GM23338 (cell line): ENCODE measurements at regions not wholly inside any gene's neighbourhood (a gene's known extent, or its start where the extent isn't known, plus 50 kb on each side); places are given as distances from the start of the nearest gene placed in this dataset.

Experiments used
- ATAC-seq: fragments of 200-7000 bp; cut with Tn5 transposase; 3 replicates; pipeline ENCODE4 v1.9.1; 2020
- DNase-seq: peaks from one replicate; pipeline ENCODE4 v3.0.0-alpha.2; 2015; ENCODE audit warnings: low spot score
- H2AFZ ChIP-seq: fragments of 200-600 bp; sonication (generic); 2 replicates; pipeline ENCODE4 v1.8.0; 2016; ENCODE audit warnings: antibody characterized with exemption, mild to moderate bottlenecking, moderate library complexity
- H3F3A ChIP-seq: fragments of 200-600 bp; sonication (generic); replicated peaks from 2 replicates; pipeline ENCODE4 v1.8.0; 2017; ENCODE audit warnings: antibody characterized with exemption, mixed run types, low read depth
- H3K27ac ChIP-seq: fragments of 200-600 bp; sonication (generic); 2 replicates; pipeline ENCODE4 v1.6.1; 2016; ENCODE audit warnings: low read depth
- H3K27me3 ChIP-seq: fragments of 200-600 bp; sonication (generic); 2 replicates; pipeline ENCODE4 v1.8.0; 2016; ENCODE audit warnings: mild to moderate bottlenecking, mixed run types, moderate library complexity; ENCODE audit not compliant: insufficient read depth
- H3K36me3 ChIP-seq: fragments of 200-600 bp; sonication (generic); 2 replicates; pipeline ENCODE4 v1.8.0; 2016; ENCODE audit warnings: mild to moderate bottlenecking; ENCODE audit not compliant: insufficient read depth
- H3K4me1 ChIP-seq: fragments of 200-600 bp; sonication (generic); 2 replicates; pipeline ENCODE4 v1.8.0; 2016; ENCODE audit warnings: mild to moderate bottlenecking, moderate library complexity; ENCODE audit not compliant: insufficient read depth
- H3K4me2 ChIP-seq: fragments of 200-600 bp; sonication (generic); 2 replicates; pipeline ENCODE4 v1.7.1; 2017; ENCODE audit warnings: mixed run types
- H3K4me3 ChIP-seq: fragments of 200-600 bp; sonication (generic); 2 replicates; pipeline ENCODE4 v1.6.1; 2016; ENCODE audit warnings: mixed run types
- H3K79me2 ChIP-seq: fragments of 200-600 bp; sonication (generic); replicated peaks from 2 replicates; pipeline ENCODE4 v1.8.0; 2017; ENCODE audit warnings: mild to moderate bottlenecking; ENCODE audit not compliant: insufficient read depth
- H3K9me2 ChIP-seq: fragments of 200-600 bp; sonication (generic); 2 replicates; pipeline ENCODE4 v1.8.0; 2017; ENCODE audit not compliant: insufficient read depth
- H4K20me1 ChIP-seq: fragments of 200-600 bp; sonication (generic); replicated peaks from 2 replicates; pipeline ENCODE4 v1.8.0; 2017; ENCODE audit warnings: mild to moderate bottlenecking; ENCODE audit not compliant: insufficient read depth
- H3K27ac Mint-ChIP-seq: 2 replicates; pipeline ENCODE4 v1.8.0; 2020; ENCODE audit warnings: inconsistent platforms, mild to moderate bottlenecking, moderate library complexity, mixed read lengths
- H3K27me3 Mint-ChIP-seq: 3 replicates; pipeline ENCODE4 v1.8.0; 2022; ENCODE audit warnings: low read depth, mild to moderate bottlenecking, moderate library complexity, mixed read lengths, inconsistent platforms; ENCODE audit not compliant: insufficient read depth, poor library complexity
- H3K36me3 Mint-ChIP-seq: 3 replicates; pipeline ENCODE4 v1.8.0; 2021; ENCODE audit warnings: low read depth, mild to moderate bottlenecking, inconsistent platforms, moderate library complexity, mixed read lengths
- H3K4me1 Mint-ChIP-seq: 3 replicates; pipeline ENCODE4 v1.8.0; 2020; ENCODE audit warnings: mild to moderate bottlenecking, inconsistent platforms, mixed read lengths
- H3K4me3 Mint-ChIP-seq: 3 replicates; pipeline ENCODE4 v1.8.0; 2021; ENCODE audit warnings: moderate library complexity, mild to moderate bottlenecking, inconsistent platforms, mixed read lengths
- H3K9me3 Mint-ChIP-seq: 3 replicates; pipeline ENCODE4 v1.8.0; 2020; ENCODE audit warnings: moderate library complexity, mild to moderate bottlenecking, inconsistent platforms, mixed read lengths
- CTCF ChIP-seq, 2 experiments: fragments of 200-600 bp in 1 of 2; sonication (generic) in 1 of 2; conservative IDR thresholded peaks; 2 replicates each; pipeline versions ENCODE4 v1.5.1 to v1.6.1; 2016 to 2017; ENCODE audit warnings: antibody characterized with exemption in 2 of 2, low read depth in 2 of 2, mild to moderate bottlenecking in 2 of 2, moderate library complexity in 1 of 2
- ETS1 ChIP-seq: IDR thresholded peaks from 2 replicates; pipeline ENCODE4 v1.6.1; 2016; ENCODE audit warnings: antibody characterized with exemption
- EZH2 ChIP-seq: fragments of 200-600 bp; sonication (generic); IDR thresholded peaks from one replicate; pipeline ENCODE4 v1.8.0; 2017; ENCODE audit warnings: antibody characterized with exemption, mild to moderate bottlenecking, low read depth; ENCODE audit not compliant: unreplicated experiment
- JUNB ChIP-seq: IDR thresholded peaks from one replicate; pipeline ENCODE4 v1.6.1; 2016; ENCODE audit warnings: antibody characterized with exemption; ENCODE audit not compliant: unreplicated experiment
- NANOG ChIP-seq: IDR thresholded peaks from 2 replicates; pipeline ENCODE4 v1.6.1; 2016; ENCODE audit warnings: antibody characterized with exemption, borderline replicate concordance
- POLR2AphosphoS5 ChIP-seq: IDR thresholded peaks from 2 replicates; pipeline ENCODE4 v1.6.1; 2016; ENCODE audit warnings: antibody characterized with exemption, low read depth
- REST ChIP-seq: IDR thresholded peaks from one replicate; pipeline ENCODE4 v1.6.1; 2018; ENCODE audit warnings: antibody characterized with exemption; ENCODE audit not compliant: unreplicated experiment
- ZNF114 ChIP-seq: fragments of 250-450 bp; sonication (Bioruptor Pico); IDR thresholded peaks from 2 replicates; pipeline ENCODE4 v1.5.0; 2020; ENCODE audit warnings: mild to moderate bottlenecking, moderate library complexity

GRCh38 chr21:35395728-35396127 is 346.6 kb upstream of the RUNX1 start:
- TF ChIP-seq JUNB, result no peak
- Histone ChIP-seq H3K4me1 (no peaks in the 10 kb centered on the region), H3K79me2 (no peaks in the 10 kb centered on the region), H4K20me1 (no peaks in the 10 kb centered on the region), H3K4me2 (no peak overlapping the region), H3F3A (no peaks in the 10 kb centered on the region), H3K27ac (no peak overlapping the region), H3K36me3 (no peaks in the 10 kb centered on the region), H2AFZ (no peak overlapping the region), H3K9me2 (peaks cover 15% of the 10 kb centered on the region; the same call in 1 of the 2 replicates), H3K4me3 (no peak overlapping the region), H3K27me3 (no peaks in the 10 kb centered on the region)
- DNase-seq (no peak), ATAC-seq (no peak)
- Mint-ChIP-seq H3K27ac (no peak overlapping the region), H3K4me3 (no peak overlapping the region), H3K36me3 (no peaks in the 10 kb centered on the region), H3K27me3 (no peaks in the 10 kb centered on the region), H3K9me3 (no peaks in the 10 kb centered on the region; the same call in 2 of the 3 replicates), H3K4me1 (peaks cover 14% of the 10 kb centered on the region)

GRCh38 chr21:35394634-35395369 is 345.7 kb upstream of the RUNX1 start:
- H3K27me3 Mint-ChIP-seq, result no peaks in the 10 kb centered on the region
- H3K4me1 ChIP-seq, result no peaks in the 10 kb centered on the region
- H3K36me3 ChIP-seq, result no peaks in the 10 kb centered on the region
- H3K27ac ChIP-seq, result no peak overlapping the region
- no peak overlapping the region for H3K4me3 Mint-ChIP-seq
- no peak overlapping the region for H3K4me3 ChIP-seq
- no peaks in the 10 kb centered on the region for H4K20me1 ChIP-seq
- no peak for ATAC-seq
- no peaks in the 10 kb centered on the region for H3K79me2 ChIP-seq
- H3F3A ChIP-seq, result no peaks in the 10 kb centered on the region
- peaks cover 8% of the 10 kb centered on the region for H3K4me1 Mint-ChIP-seq
- H3K27me3 ChIP-seq, result no peaks in the 10 kb centered on the region
- no peak for DNase-seq
- TF ChIP-seq POLR2AphosphoS5, result no peak
- TF ChIP-seq CTCF (conservative IDR thresholded peaks at IDR 0.05; ENCODE audit: low read depth in 2 of 2), result no peak
- H3K9me3 Mint-ChIP-seq, result no peaks in the 10 kb centered on the region; the same call in 2 of the 3 replicates
- H3K9me2 ChIP-seq, result peaks cover 15% of the 10 kb centered on the region; the same call in 1 of the 2 replicates
- H3K4me2 ChIP-seq, result no peak overlapping the region
- H2AFZ ChIP-seq, result no peak overlapping the region
- H3K27ac Mint-ChIP-seq, result no peak overlapping the region
- no peaks in the 10 kb centered on the region for H3K36me3 Mint-ChIP-seq

GRCh38 chr21:35394049-35394448 is 344.9 kb upstream of the RUNX1 start:
- Histone ChIP-seq H3K27ac (no peak overlapping the region), H3K79me2 (no peaks in the 10 kb centered on the region), H3K27me3 (no peaks in the 10 kb centered on the region), H3K9me2 (peaks cover 15% of the 10 kb centered on the region; the same call in 1 of the 2 replicates), H4K20me1 (no peaks in the 10 kb centered on the region), H3K4me1 (no peaks in the 10 kb centered on the region), H3K4me3 (no peak overlapping the region), H3K36me3 (no peaks in the 10 kb centered on the region), H3K4me2 (no peak overlapping the region), H2AFZ (no peak overlapping the region), H3F3A (no peaks in the 10 kb centered on the region)
- Mint-ChIP-seq H3K27ac (no peak overlapping the region), H3K27me3 (no peaks in the 10 kb centered on the region), H3K4me3 (no peak overlapping the region), H3K9me3 (no peaks in the 10 kb centered on the region; the same call in 2 of the 3 replicates), H3K36me3 (no peaks in the 10 kb centered on the region), H3K4me1 (peaks cover 3% of the 10 kb centered on the region; the same call in 2 of the 3 replicates)
- no peak for DNase-seq
- TF ChIP-seq ZNF114 (CRISPR knock-in tag) (no peak), EZH2 (no peak), JUNB (no peak), ETS1 (no peak), NANOG (no peak), CTCF (conservative IDR thresholded peaks at IDR 0.05; ENCODE audit: low read depth in 2 of 2) (no peak), REST (no peak)
- no peak for ATAC-seq
